Karpas-422 (cell line): ENCODE measurements at regions not wholly inside any gene's neighbourhood (a gene's known extent, or its start where the extent isn't known, plus 50 kb on each side); places are given as distances from the start of the nearest gene placed in this dataset.

Source experiments
- DNase-seq: peaks from one replicate; pipeline ENCODE4 v3.0.0-alpha.2; 2015
- H2AFZ ChIP-seq: fragments of 200-600 bp; sonication (generic); 2 replicates; pipeline ENCODE4 v1.6.1; 2014; ENCODE audit warnings: antibody characterized with exemption, low read length, mixed read lengths
- H3K27ac ChIP-seq: fragments of 200-600 bp; sonication (generic); 2 replicates; pipeline ENCODE4 v1.5.1; 2014; ENCODE audit warnings: mild to moderate bottlenecking, low read length, moderate library complexity
- H3K27me3 ChIP-seq: fragments of 200-600 bp; sonication (generic); 2 replicates; pipeline ENCODE4 v1.6.1; 2014; ENCODE audit warnings: low read length, mixed read lengths
- H3K36me3 ChIP-seq: fragments of 200-600 bp; sonication (generic); 2 replicates; pipeline ENCODE4 v1.6.1; 2014; ENCODE audit warnings: low read length, mixed read lengths; ENCODE audit not compliant: insufficient read depth
- H3K4me1 ChIP-seq: fragments of 200-600 bp; sonication (generic); 2 replicates; pipeline ENCODE4 v1.6.1; 2014; ENCODE audit warnings: mild to moderate bottlenecking, low read length, mixed read lengths
- H3K4me2 ChIP-seq: fragments of 200-600 bp; sonication (generic); 2 replicates; pipeline ENCODE4 v1.6.1; 2014; ENCODE audit warnings: low read length, low read depth, mild to moderate bottlenecking; ENCODE audit not compliant: poor library complexity, severe bottlenecking
- H3K4me3 ChIP-seq: fragments of 200-600 bp; sonication (generic); 2 replicates; pipeline ENCODE4 v1.5.1; 2014; ENCODE audit warnings: mild to moderate bottlenecking, antibody characterized with exemption, low read length, mixed read lengths
- H3K79me2 ChIP-seq: fragments of 200-600 bp; sonication (generic); 2 replicates; pipeline ENCODE4 v1.6.1; 2014; ENCODE audit warnings: mild to moderate bottlenecking, low read length, mixed read lengths
- H3K9ac ChIP-seq: fragments of 200-600 bp; sonication (generic); 2 replicates; pipeline ENCODE4 v1.6.0; 2014; ENCODE audit warnings: low read length
- H3K9me2 ChIP-seq: fragments of 200-600 bp; sonication (generic), shearing (Covaris generic); replicated peaks from 2 replicates; pipeline ENCODE4 v1.6.0; 2014; ENCODE audit warnings: mild to moderate bottlenecking, low read length, moderate library complexity; ENCODE audit not compliant: insufficient read depth
- H3K9me3 ChIP-seq: fragments of 300-700, 200-600 bp; sonication (generic); 2 replicates; pipeline ENCODE4 v1.6.1; 2014; ENCODE audit warnings: low read length, mixed read lengths
- H4K20me1 ChIP-seq: fragments of 200-600 bp; sonication (generic); 2 replicates; pipeline ENCODE4 v1.6.1; 2014; ENCODE audit warnings: mild to moderate bottlenecking, antibody characterized with exemption, low read length, low read depth; ENCODE audit not compliant: insufficient read depth

DNA sequence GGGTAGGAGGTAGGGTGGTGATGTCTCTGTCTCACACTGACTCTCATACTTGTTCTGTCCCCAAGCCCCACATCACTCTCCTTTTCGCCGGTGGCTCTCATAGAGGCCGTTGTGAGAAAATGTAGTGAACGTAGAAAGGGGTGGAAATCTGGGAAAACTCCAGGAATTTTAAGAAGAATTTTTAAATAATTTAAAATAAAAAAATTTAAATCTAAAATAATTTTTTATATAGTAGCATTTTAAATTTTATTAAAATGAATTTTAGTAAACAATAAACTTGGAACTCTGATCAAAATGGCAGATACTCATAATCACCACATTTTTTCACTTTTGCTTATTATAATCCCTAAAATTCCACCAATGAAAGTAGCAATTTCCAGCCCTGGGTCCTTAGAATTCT is 473.6 kb upstream of the ZFHX3 start:
- Histone ChIP-seq H3K27ac (no peak overlapping the region), H3K4me2 (no peak overlapping the region), H3K4me1 (no peaks in the 10 kb centered on the region), H3K79me2 (no peaks in the 10 kb centered on the region), H3K36me3 (no peaks in the 10 kb centered on the region), H3K27me3 (no peaks in the 10 kb centered on the region), H3K9me3 (no peaks in the 10 kb centered on the region), H4K20me1 (no peaks in the 10 kb centered on the region), H3K9me2 (no peaks in the 10 kb centered on the region), H3K4me3 (no peak overlapping the region), H3K9ac (no peak overlapping the region), H2AFZ (no peak overlapping the region)
- no peak for DNase-seq

DNA sequence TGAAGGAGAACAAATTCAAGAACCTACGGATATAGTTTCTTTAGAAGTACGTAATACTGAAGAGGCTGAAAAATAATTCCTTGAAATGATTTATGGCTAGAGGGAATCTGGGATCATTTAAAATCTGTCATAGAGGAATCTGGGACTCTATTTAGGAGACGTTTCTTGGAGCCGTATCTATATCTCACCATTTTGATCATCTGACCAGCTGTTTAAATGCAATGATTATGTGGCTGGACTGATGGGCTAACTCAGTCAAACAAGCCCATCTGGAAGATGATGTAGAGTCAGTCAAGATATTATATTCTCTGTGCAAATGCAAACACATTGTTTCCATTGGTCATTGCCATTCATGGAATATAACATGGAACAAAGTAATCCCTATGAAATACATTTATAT is 467.7 kb upstream of the ZFHX3 start:
- no peaks in the 10 kb centered on the region for H4K20me1 ChIP-seq
- H3K79me2 ChIP-seq: no peaks in the 10 kb centered on the region
- H3K4me2 ChIP-seq: no peak overlapping the region
- H2AFZ ChIP-seq: no peak overlapping the region
- H3K9me2 ChIP-seq: no peaks in the 10 kb centered on the region
- no peaks in the 10 kb centered on the region for H3K4me1 ChIP-seq
- no peaks in the 10 kb centered on the region for H3K27me3 ChIP-seq
- DNase-seq: no peak
- no peaks in the 10 kb centered on the region for H3K36me3 ChIP-seq
- H3K27ac ChIP-seq: no peak overlapping the region
- no peak overlapping the region for H3K9ac ChIP-seq
- H3K9me3 ChIP-seq: no peaks in the 10 kb centered on the region
- H3K4me3 ChIP-seq: no peak overlapping the region

GRCh38 chr16:73510852-73511251 is 462.9 kb upstream of the ZFHX3 start:
- no peaks in the 10 kb centered on the region for H3K9me2 ChIP-seq
- no peaks in the 10 kb centered on the region for H4K20me1 ChIP-seq
- H3K4me1 ChIP-seq: no peaks in the 10 kb centered on the region
- H3K4me2 ChIP-seq: no peak overlapping the region
- no peak for DNase-seq
- no peak overlapping the region for H3K9ac ChIP-seq
- H3K27me3 ChIP-seq: no peaks in the 10 kb centered on the region
- H3K4me3 ChIP-seq: no peak overlapping the region
- no peak overlapping the region for H3K27ac ChIP-seq
- H3K79me2 ChIP-seq: no peaks in the 10 kb centered on the region
- no peak overlapping the region for H2AFZ ChIP-seq
- no peaks in the 10 kb centered on the region for H3K9me3 ChIP-seq
- no peaks in the 10 kb centered on the region for H3K36me3 ChIP-seq

DNA sequence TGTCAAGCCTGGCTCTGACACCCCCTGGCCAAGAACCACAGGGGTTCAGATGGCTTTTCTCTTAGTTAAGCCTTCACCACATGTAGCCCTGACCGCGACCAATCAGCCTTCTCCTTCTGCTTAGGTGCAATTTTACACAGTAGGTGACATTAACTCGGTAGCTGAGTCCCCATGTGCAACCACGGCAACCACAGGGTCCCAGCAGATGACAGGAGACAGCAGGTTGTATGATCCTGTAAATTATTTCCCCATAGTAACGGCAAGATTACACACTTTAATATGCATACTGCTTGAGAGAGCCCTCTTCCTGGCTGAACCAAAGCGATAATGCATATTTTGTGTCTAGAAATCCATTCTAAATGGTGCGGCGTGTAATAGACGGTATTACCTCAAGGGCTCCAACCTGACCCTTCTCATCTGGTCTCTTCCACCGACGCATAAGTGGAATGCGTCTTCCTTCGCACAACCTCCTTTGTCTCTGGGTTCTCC is 458.7 kb upstream of the ZFHX3 start:
- H3K9ac ChIP-seq: no peak overlapping the region
- no peaks in the 10 kb centered on the region for H3K79me2 ChIP-seq

DNA sequence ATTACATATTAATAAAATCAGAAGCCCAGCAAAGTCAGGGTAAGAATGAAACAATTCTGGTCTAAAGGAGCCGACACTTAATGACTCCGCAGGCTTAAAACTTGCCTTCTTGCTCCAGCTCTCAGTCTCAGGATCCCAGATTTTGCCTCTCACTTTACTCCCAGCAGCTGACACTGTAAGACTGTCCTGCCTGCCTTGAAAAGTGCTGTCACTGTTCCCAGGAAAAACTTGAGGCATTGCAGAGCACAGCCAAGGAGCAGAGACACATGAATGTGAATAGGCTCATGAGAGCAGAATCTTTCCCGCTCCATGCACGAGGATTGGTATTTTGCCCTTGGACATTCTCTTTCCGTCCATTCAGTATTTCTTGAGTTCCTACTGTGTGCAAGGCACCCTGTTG is 457.6 kb upstream of the ZFHX3 start:
- Histone ChIP-seq H3K79me2 (no peaks in the 10 kb centered on the region), H3K4me3 (no peak overlapping the region), H3K4me2 (no peak overlapping the region), H2AFZ (no peak overlapping the region), H3K4me1 (no peaks in the 10 kb centered on the region), H3K9me2 (no peaks in the 10 kb centered on the region), H3K27me3 (no peaks in the 10 kb centered on the region), H3K36me3 (no peaks in the 10 kb centered on the region), H3K9ac (no peak overlapping the region), H4K20me1 (no peaks in the 10 kb centered on the region), H3K27ac (no peak overlapping the region), H3K9me3 (no peaks in the 10 kb centered on the region)
- DNase-seq: no peak

More for the DNA sequence above, 458.7 kb upstream of the ZFHX3 start:
- Histone ChIP-seq H2AFZ (no peak overlapping the region), H3K27ac (no peak overlapping the region), H3K4me3 (no peak overlapping the region), H3K4me2 (no peak overlapping the region), H3K9me2 (no peaks in the 10 kb centered on the region), H3K36me3 (no peaks in the 10 kb centered on the region), H3K4me1 (no peaks in the 10 kb centered on the region), H4K20me1 (no peaks in the 10 kb centered on the region), H3K9me3 (no peaks in the 10 kb centered on the region), H3K27me3 (no peaks in the 10 kb centered on the region)
- DNase-seq: no peak

GRCh38 chr16:73504591-73505575 is 457.0 kb upstream of the ZFHX3 start:
- Histone ChIP-seq H2AFZ (no peak overlapping the region), H3K4me1 (no peaks in the 10 kb centered on the region), H3K4me3 (no peak overlapping the region), H3K9me3 (no peaks in the 10 kb centered on the region), H3K79me2 (no peaks in the 10 kb centered on the region), H3K9ac (no peak overlapping the region), H3K27me3 (no peaks in the 10 kb centered on the region), H3K9me2 (no peaks in the 10 kb centered on the region), H4K20me1 (no peaks in the 10 kb centered on the region), H3K27ac (no peak overlapping the region), H3K36me3 (no peaks in the 10 kb centered on the region), H3K4me2 (no peak overlapping the region)
- no peak for DNase-seq

DNA sequence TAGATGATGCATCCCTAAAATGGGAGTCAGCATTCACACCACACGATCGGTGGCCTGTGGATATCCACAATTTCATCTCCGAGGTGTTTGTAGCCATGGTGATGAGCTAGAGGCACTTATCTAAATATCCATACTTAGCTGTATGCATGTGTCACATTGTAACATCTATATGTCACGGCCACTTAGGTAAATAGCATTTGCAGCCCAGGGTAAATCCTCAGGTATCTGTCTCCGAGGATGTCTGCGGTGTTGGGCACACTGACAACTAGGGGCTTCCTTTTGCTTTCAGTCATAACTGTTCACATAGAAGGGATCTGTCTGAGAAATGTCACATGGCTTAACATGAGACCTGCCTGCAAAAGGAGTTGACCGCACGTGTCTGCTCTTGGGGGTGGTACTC is 455.2 kb upstream of the ZFHX3 start:
- H3K4me3 ChIP-seq: no peak overlapping the region
- no peak for DNase-seq
- no peaks in the 10 kb centered on the region for H3K9me2 ChIP-seq
- no peak overlapping the region for H3K4me2 ChIP-seq
- H3K36me3 ChIP-seq: no peaks in the 10 kb centered on the region
- no peak overlapping the region for H3K9ac ChIP-seq
- no peaks in the 10 kb centered on the region for H3K79me2 ChIP-seq
- no peak overlapping the region for H2AFZ ChIP-seq
- H3K9me3 ChIP-seq: no peaks in the 10 kb centered on the region
- no peaks in the 10 kb centered on the region for H4K20me1 ChIP-seq
- no peaks in the 10 kb centered on the region for H3K27me3 ChIP-seq
- no peak overlapping the region for H3K27ac ChIP-seq
- H3K4me1 ChIP-seq: no peaks in the 10 kb centered on the region

- no peak overlapping the region for H2AFZ ChIP-seq
Observed at GRCh38 chr16:73499276-73499675, 451.3 kb upstream of the ZFHX3 start.

More at GRCh38 chr16:73499276-73499675, 451.3 kb upstream of the ZFHX3 start:
- no peaks in the 10 kb centered on the region for H3K4me1 ChIP-seq
- no peaks in the 10 kb centered on the region for H3K27me3 ChIP-seq
- no peak overlapping the region for H3K27ac ChIP-seq
- no peaks in the 10 kb centered on the region for H3K9me2 ChIP-seq
- DNase-seq: no peak
- no peaks in the 10 kb centered on the region for H3K36me3 ChIP-seq
- H3K9ac ChIP-seq: no peak overlapping the region
- H3K4me3 ChIP-seq: no peak overlapping the region
- H4K20me1 ChIP-seq: no peaks in the 10 kb centered on the region
- H3K4me2 ChIP-seq: no peak overlapping the region
- H3K9me3 ChIP-seq: no peaks in the 10 kb centered on the region
- no peaks in the 10 kb centered on the region for H3K79me2 ChIP-seq
